Lung (tissue), 11 donors: ENCODE measurements at regions not wholly inside any gene's neighbourhood (a gene's known extent, or its start where the extent isn't known, plus 50 kb on each side); places are given as distances from the start of the nearest gene placed in this dataset.

ENCODE experiments used
- ATAC-seq: fragments of 200-7000 bp; cut with Tn5 transposase; one replicate; pipeline ENCODE4 v1.9.1; 2020; ENCODE audit warnings: moderate number of reproducible peaks; ENCODE audit not compliant: insufficient read depth, low FRiP score
- DNase-seq, 3 donors: peaks; one replicate each; pipeline ENCODE4 v3.0.0-alpha.2; 2013 to 2017
- H3K27ac ChIP-seq, 2 donors: one replicate each; pipeline ENCODE4 v1.5.1; 2013; ENCODE audit warnings: mild to moderate bottlenecking in 2 of 2, moderate library complexity in 2 of 2, control low read depth in 1 of 2, inconsistent platforms in 1 of 2, low read depth in 1 of 2, low read length in 1 of 2
- H3K27me3 ChIP-seq, 3 donors: one replicate each; pipeline ENCODE4 v1.5.1; 2013; ENCODE audit warnings: low read length in 2 of 3; ENCODE audit not compliant: control insufficient read depth in 3 of 3, insufficient read depth in 3 of 3
- H3K36me3 ChIP-seq, 4 donors: one replicate each; pipeline ENCODE4 v1.5.1; 2013; ENCODE audit warnings: low read length in 4 of 4, mild to moderate bottlenecking in 1 of 4, moderate library complexity in 1 of 4; ENCODE audit not compliant: control insufficient read depth in 4 of 4, insufficient read depth in 4 of 4
- H3K4me1 ChIP-seq, 5 donors: one replicate each; pipeline ENCODE4 v1.5.1; 2013; ENCODE audit warnings: low read length in 5 of 5, mild to moderate bottlenecking in 2 of 5, moderate library complexity in 1 of 5; ENCODE audit not compliant: control insufficient read depth in 5 of 5, insufficient read depth in 5 of 5
- H3K4me3 ChIP-seq: one replicate; pipeline ENCODE4 v1.5.1; 2013; ENCODE audit warnings: mild to moderate bottlenecking, control low read depth, moderate library complexity
- H3K9ac ChIP-seq, 2 donors: one replicate each; pipeline ENCODE4 v1.5.1; 2013; ENCODE audit warnings: low read length in 2 of 2, control low read depth in 1 of 2; ENCODE audit not compliant: insufficient read depth in 1 of 2
- H3K9me3 ChIP-seq, 4 donors: one replicate each; pipeline ENCODE4 v1.5.1; 2013; ENCODE audit warnings: low read length in 3 of 4, mild to moderate bottlenecking in 1 of 4, moderate library complexity in 1 of 4; ENCODE audit not compliant: control insufficient read depth in 4 of 4, insufficient read depth in 3 of 4
- WGBS, 2 donors: extraction: QIAGEN DNeasy Blood & Tissue Kit; methylation state at CpG; one replicate each; pipeline ENCODE4 v1.1.7; 2013; 5-methylcytosine and 5-hydroxymethylcytosine counted together
- TF ChIP-seq, protein P1 (sequence below): IDR thresholded peaks from 2 replicates; pipeline ENCODE4 v1.5.1; 2012; ENCODE audit warnings: mild to moderate bottlenecking; ENCODE audit errors: control extremely low read depth, extremely low read depth
- donor health status: control.
- donor health status: control.
- donor health status: Bipolar disorder and iron deficiency.
- donor health status: healthy.
- donor health status: DM: yes; HTN: yes; CAD: no.

DNA sequence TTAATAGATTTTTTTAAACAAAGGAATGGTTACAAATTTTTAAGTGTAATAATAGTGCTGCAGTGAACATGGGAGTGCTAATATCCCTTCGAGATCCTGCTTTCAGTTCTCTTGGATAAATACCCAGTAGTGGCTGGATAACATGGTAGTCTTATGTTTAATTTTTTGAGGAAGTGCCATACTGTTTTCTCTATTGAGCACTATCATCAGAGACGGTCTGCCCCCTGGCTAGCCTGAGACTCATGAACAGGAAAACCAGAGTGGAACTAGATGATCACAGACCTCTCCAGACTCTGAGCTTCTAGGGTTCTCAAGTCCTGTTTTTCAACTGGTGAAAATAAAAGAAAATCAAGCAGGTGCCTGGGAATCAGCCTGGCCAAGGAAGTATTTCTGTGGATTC is 97.3 kb upstream of the MARK1 start:
- DNase-seq = no peak
- Histone ChIP-seq H3K9ac (no peak overlapping the region), H3K4me1 (no peaks in the 10 kb centered on the region), H3K27me3 (peaks cover 0 to 2% (median 0%) of the 10 kb centered on the region in 3 donors), H3K4me3 (no peak overlapping the region), H3K36me3 (no peaks in the 10 kb centered on the region), H3K27ac (no peak overlapping the region), H3K9me3 (no peaks in the 10 kb centered on the region)
- 13 to 23% methylated on average over 2 of the region's 2 CpGs for WGBS, 2 donors
- ATAC-seq = no peak
- TF ChIP-seq, protein P1, sequence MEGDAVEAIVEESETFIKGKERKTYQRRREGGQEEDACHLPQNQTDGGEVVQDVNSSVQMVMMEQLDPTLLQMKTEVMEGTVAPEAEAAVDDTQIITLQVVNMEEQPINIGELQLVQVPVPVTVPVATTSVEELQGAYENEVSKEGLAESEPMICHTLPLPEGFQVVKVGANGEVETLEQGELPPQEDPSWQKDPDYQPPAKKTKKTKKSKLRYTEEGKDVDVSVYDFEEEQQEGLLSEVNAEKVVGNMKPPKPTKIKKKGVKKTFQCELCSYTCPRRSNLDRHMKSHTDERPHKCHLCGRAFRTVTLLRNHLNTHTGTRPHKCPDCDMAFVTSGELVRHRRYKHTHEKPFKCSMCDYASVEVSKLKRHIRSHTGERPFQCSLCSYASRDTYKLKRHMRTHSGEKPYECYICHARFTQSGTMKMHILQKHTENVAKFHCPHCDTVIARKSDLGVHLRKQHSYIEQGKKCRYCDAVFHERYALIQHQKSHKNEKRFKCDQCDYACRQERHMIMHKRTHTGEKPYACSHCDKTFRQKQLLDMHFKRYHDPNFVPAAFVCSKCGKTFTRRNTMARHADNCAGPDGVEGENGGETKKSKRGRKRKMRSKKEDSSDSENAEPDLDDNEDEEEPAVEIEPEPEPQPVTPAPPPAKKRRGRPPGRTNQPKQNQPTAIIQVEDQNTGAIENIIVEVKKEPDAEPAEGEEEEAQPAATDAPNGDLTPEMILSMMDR = no peak

DNA sequence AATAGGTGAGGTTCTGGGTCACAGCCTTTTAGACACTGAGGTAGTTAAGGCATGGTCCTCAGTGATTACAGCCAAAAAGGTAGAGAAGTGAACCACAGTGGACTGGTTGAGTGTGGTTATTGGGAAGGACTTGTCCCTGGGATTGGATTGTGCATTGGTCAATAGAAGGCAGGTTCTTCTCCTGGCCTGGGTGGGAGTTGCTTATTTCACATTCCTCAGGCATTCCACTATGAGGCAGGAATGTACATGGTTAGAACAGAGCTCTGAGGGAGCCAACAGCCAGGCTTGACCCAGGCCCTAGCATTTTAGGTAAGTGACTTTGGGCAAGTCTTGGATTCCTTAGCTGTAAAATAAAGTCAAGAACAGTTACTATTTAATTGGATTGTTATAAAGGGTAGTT is 97.9 kb upstream of the MARK1 start:
- Histone ChIP-seq H3K9me3 (no peaks in the 10 kb centered on the region), H3K27ac (no peak overlapping the region), H3K9ac (no peak overlapping the region), H3K4me3 (no peak overlapping the region), H3K27me3 (peaks cover 0 to 2% (median 0%) of the 10 kb centered on the region in 3 donors), H3K4me1 (no peaks in the 10 kb centered on the region), H3K36me3 (no peaks in the 10 kb centered on the region)
- no peak for DNase-seq
- TF ChIP-seq, protein P1 = no peak
- no peak for ATAC-seq

GRCh38 chr1:220426989-220427388 is 100.9 kb upstream of the MARK1 start:
- no peaks in the 10 kb centered on the region for H3K9me3 ChIP-seq
- 92 to 96% methylated on average over 2 of the region's 2 CpGs for WGBS, 2 donors
- H3K27me3 ChIP-seq = no peaks in the 10 kb centered on the region
- H3K36me3 ChIP-seq = no peaks in the 10 kb centered on the region
- no peak overlapping the region for H3K9ac ChIP-seq
- no peak overlapping the region for H3K4me3 ChIP-seq
- TF ChIP-seq, protein P1 = no peak
- H3K27ac ChIP-seq = no peak overlapping the region
- DNase-seq (no peak), ATAC-seq (no peak)
- H3K4me1 ChIP-seq = no peaks in the 10 kb centered on the region

- 91 to 100% methylated on average over 1 of the region's 1 CpG for WGBS, 2 donors
- ATAC-seq = no peak
- TF ChIP-seq, protein P1 = no peak
These were observed 102.1 kb upstream of the MARK1 start for GRCh38 chr1:220425852-220426251.

More at GRCh38 chr1:220425852-220426251, 102.1 kb upstream of the MARK1 start:
- no peak overlapping the region for H3K27ac ChIP-seq
- no peaks in the 10 kb centered on the region for H3K27me3 ChIP-seq
- no peak for DNase-seq
- H3K4me1 ChIP-seq = no peaks in the 10 kb centered on the region
- no peak overlapping the region for H3K9ac ChIP-seq
- H3K4me3 ChIP-seq = no peak overlapping the region
- no peaks in the 10 kb centered on the region for H3K36me3 ChIP-seq
- H3K9me3 ChIP-seq = no peaks in the 10 kb centered on the region
